Glutamatergic neuron (in vitro differentiated cells): ENCODE measurements at regions not wholly inside any gene's neighbourhood (a gene's known extent, or its start where the extent isn't known, plus 50 kb on each side); places are given as distances from the start of the nearest gene placed in this dataset.

Experiments used
- DNase-seq: peaks from one replicate; pipeline ENCODE4 v3.0.0; 2022
- H3K27ac Mint-ChIP-seq: one replicate; pipeline ENCODE4 v1.8.0; 2020; ENCODE audit warnings: mild to moderate bottlenecking, mixed read lengths, inconsistent platforms; ENCODE audit not compliant: unreplicated experiment
- H3K27me3 Mint-ChIP-seq: one replicate; pipeline ENCODE4 v1.8.0; 2020; ENCODE audit warnings: mild to moderate bottlenecking, moderate library complexity, mixed read lengths, inconsistent platforms; ENCODE audit not compliant: unreplicated experiment
- H3K36me3 Mint-ChIP-seq: one replicate; pipeline ENCODE4 v1.8.0; 2020; ENCODE audit warnings: mild to moderate bottlenecking, mixed read lengths, inconsistent platforms; ENCODE audit not compliant: unreplicated experiment
- H3K4me1 Mint-ChIP-seq: one replicate; pipeline ENCODE4 v1.8.0; 2020; ENCODE audit warnings: mild to moderate bottlenecking, low read depth, mixed read lengths, inconsistent platforms; ENCODE audit not compliant: unreplicated experiment
- H3K4me3 Mint-ChIP-seq: one replicate; pipeline ENCODE4 v1.8.0; 2020; ENCODE audit warnings: mild to moderate bottlenecking, mixed read lengths, inconsistent platforms; ENCODE audit not compliant: unreplicated experiment
- H3K9me3 Mint-ChIP-seq: one replicate; pipeline ENCODE4 v1.8.0; 2020; ENCODE audit warnings: mild to moderate bottlenecking, moderate library complexity, mixed read lengths, inconsistent platforms; ENCODE audit not compliant: unreplicated experiment
- TF ChIP-seq, protein P1 (sequence below): fragments of 200-600 bp; sonication (generic); IDR thresholded peaks from one replicate; pipeline ENCODE4 v1.5.0; 2021; ENCODE audit not compliant: partially characterized antibody, unreplicated experiment

DNA sequence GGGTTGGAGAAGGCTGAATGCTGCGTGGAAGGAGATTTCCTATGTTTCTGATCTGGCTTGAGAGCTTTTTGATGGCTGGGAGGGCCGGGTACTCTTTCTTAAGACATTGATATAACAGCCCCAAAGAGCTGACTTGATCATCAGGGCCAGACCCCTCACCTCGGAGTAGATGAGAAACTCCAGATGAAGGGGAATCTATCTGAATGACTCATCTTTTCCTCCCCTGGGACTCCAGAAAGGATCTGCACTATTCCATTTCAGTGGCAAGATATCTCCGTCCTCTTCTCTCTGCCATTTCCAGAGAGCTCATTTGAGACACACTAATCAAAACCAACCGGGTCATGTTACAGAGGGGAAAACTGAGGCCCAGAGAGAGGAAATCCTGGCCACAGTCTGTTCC is 92.9 kb upstream of the MSX1 start:
- Mint-ChIP-seq H3K27ac (no peak overlapping the region), H3K4me3 (no peak overlapping the region), H3K4me1 (peaks cover 2% of the 10 kb centered on the region), H3K27me3 (peaks cover 7% of the 10 kb centered on the region), H3K36me3 (peaks cover 11% of the 10 kb centered on the region), H3K9me3 (peaks cover 2% of the 10 kb centered on the region)
- no peak for DNase-seq
- TF ChIP-seq, protein P1, sequence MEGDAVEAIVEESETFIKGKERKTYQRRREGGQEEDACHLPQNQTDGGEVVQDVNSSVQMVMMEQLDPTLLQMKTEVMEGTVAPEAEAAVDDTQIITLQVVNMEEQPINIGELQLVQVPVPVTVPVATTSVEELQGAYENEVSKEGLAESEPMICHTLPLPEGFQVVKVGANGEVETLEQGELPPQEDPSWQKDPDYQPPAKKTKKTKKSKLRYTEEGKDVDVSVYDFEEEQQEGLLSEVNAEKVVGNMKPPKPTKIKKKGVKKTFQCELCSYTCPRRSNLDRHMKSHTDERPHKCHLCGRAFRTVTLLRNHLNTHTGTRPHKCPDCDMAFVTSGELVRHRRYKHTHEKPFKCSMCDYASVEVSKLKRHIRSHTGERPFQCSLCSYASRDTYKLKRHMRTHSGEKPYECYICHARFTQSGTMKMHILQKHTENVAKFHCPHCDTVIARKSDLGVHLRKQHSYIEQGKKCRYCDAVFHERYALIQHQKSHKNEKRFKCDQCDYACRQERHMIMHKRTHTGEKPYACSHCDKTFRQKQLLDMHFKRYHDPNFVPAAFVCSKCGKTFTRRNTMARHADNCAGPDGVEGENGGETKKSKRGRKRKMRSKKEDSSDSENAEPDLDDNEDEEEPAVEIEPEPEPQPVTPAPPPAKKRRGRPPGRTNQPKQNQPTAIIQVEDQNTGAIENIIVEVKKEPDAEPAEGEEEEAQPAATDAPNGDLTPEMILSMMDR = no peak

DNA sequence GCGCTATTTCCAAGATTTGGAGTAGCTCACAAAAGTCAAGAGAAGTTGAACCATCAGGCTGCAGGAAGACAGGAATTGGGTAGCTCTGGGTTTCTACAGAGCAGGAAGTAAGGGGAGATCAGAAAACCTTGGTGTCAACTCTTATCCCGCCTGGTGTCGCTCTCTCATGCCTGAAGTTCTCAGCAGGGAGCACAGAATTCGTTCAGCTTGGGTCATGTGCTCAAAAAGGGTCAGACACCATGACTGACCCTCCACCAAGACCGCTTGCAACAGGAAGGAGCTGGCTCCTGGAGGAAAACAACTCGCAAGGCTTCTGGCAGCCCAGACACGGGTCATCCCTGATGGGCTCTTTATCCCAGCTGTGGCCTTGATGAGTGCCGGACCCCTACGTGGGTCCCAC is 93.7 kb upstream of the MSX1 start:
- peaks cover 2% of the 10 kb centered on the region for H3K4me1 Mint-ChIP-seq
- TF ChIP-seq, protein P1 = no peak
- peaks cover 7% of the 10 kb centered on the region for H3K27me3 Mint-ChIP-seq
- H3K4me3 Mint-ChIP-seq = no peak overlapping the region
- no peak overlapping the region for H3K27ac Mint-ChIP-seq
- H3K36me3 Mint-ChIP-seq = peaks cover 11% of the 10 kb centered on the region
- H3K9me3 Mint-ChIP-seq = peaks cover 2% of the 10 kb centered on the region
- no peak for DNase-seq

DNA sequence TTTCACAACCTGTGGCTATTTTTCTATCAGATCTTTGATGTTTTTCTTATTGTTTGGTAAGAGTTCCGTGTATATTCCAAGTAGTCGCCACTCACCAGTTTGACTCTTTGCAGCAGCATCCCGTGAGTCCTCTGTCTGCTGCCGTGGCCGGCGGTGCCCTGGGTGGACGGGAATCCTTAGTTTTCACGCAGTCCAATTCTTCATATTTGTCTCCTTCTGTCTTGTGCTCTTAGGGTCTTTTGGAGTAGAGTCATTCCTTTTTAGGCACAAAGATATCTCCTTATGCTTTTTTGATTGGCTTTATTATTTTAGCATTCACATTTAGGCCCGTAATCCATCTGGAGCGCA is 94.9 kb upstream of the MSX1 start:
- no peak overlapping the region for H3K4me3 Mint-ChIP-seq
- H3K9me3 Mint-ChIP-seq = peaks cover 2% of the 10 kb centered on the region
- peaks cover 7% of the 10 kb centered on the region for H3K27me3 Mint-ChIP-seq
- H3K36me3 Mint-ChIP-seq = peaks cover 11% of the 10 kb centered on the region
- peaks cover 3% of the 10 kb centered on the region for H3K4me1 Mint-ChIP-seq
- no peak overlapping the region for H3K27ac Mint-ChIP-seq
- TF ChIP-seq, protein P1 = no peak
- no peak for DNase-seq

- Mint-ChIP-seq H3K36me3 (peaks cover 11% of the 10 kb centered on the region), H3K4me3 (no peak overlapping the region), H3K9me3 (peaks cover 4% of the 10 kb centered on the region), H3K27ac (no peak overlapping the region), H3K27me3 (peaks cover 7% of the 10 kb centered on the region), H3K4me1 (peaks cover 8% of the 10 kb centered on the region)
- DNase-seq = no peak
- TF ChIP-seq, protein P1 = no peak
Observed at GRCh38 chr4:4763822-4764557, 95.5 kb upstream of the MSX1 start.

- DNase-seq = no peak
- TF ChIP-seq, protein P1 = no peak
- H3K4me3 Mint-ChIP-seq = no peak overlapping the region
- peaks cover 11% of the 10 kb centered on the region for H3K36me3 Mint-ChIP-seq
- peaks cover 9% of the 10 kb centered on the region for H3K4me1 Mint-ChIP-seq
- H3K9me3 Mint-ChIP-seq = peaks cover 4% of the 10 kb centered on the region
- H3K27me3 Mint-ChIP-seq = peaks cover 7% of the 10 kb centered on the region
- H3K27ac Mint-ChIP-seq = no peak overlapping the region
Observed at GRCh38 chr4:4762909-4763821, 96.3 kb upstream of the MSX1 start.
